ENCODE measurements at regions not wholly inside any gene's neighbourhood (a gene's known extent, or its start where the extent isn't known, plus 50 kb on each side); places are given as distances from the start of the nearest gene placed in this dataset.

DNA sequence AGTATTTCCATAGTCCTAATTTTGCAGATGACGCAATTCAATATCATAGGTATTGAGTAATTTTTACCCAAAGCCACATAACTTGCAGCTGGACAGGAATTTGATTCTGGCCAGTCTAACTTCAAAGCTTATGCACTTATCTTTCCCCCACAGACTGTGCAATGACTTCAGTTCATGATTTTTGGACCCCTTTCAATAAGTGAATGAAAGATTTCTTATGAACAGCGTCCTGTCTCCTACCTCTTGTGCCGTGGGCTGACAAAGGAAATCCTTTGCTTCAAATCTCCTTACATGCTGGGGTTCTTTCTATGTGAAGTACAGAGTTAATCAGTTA lies 217.7 kb upstream of the KIRREL3 start:
- Histone ChIP-seq H3K79me2 (replicated peaks; ENCODE audit: insufficient read depth) (no peaks in the 10 kb centered on the region), H3K4me1 (ENCODE audit: insufficient read depth) (no peaks in the 10 kb centered on the region), H4K20me1 (replicated peaks; ENCODE audit: insufficient read depth) (no peaks in the 10 kb centered on the region), H3K27ac (ENCODE audit: low read depth) (no peak overlapping the region), H3K4me2 (no peak overlapping the region), H3K4me3 (no peak overlapping the region), H3K9me2 (ENCODE audit: insufficient read depth) (no peaks in the 10 kb centered on the region), H2AFZ (no peak overlapping the region), H3K27me3 (ENCODE audit: insufficient read depth) (no peaks in the 10 kb centered on the region), H3F3A (replicated peaks; ENCODE audit: low read depth) (no peaks in the 10 kb centered on the region), H3K36me3 (ENCODE audit: insufficient read depth) (no peaks in the 10 kb centered on the region)
- ATAC-seq: no peak
- Mint-ChIP-seq H3K36me3 (ENCODE audit: low read depth) (no peaks in the 10 kb centered on the region), H3K27me3 (ENCODE audit: insufficient read depth, low read depth, poor library complexity) (peaks cover 2% of the 10 kb centered on the region), H3K4me1 (peaks cover 5% of the 10 kb centered on the region; the same call in 2 of the 3 replicates), H3K4me3 (no peak overlapping the region), H3K9me3 (no peaks in the 10 kb centered on the region), H3K27ac (no peak overlapping the region)
- DNase-seq (ENCODE audit: low spot score): no peak
- TF ChIP-seq, protein P1, sequence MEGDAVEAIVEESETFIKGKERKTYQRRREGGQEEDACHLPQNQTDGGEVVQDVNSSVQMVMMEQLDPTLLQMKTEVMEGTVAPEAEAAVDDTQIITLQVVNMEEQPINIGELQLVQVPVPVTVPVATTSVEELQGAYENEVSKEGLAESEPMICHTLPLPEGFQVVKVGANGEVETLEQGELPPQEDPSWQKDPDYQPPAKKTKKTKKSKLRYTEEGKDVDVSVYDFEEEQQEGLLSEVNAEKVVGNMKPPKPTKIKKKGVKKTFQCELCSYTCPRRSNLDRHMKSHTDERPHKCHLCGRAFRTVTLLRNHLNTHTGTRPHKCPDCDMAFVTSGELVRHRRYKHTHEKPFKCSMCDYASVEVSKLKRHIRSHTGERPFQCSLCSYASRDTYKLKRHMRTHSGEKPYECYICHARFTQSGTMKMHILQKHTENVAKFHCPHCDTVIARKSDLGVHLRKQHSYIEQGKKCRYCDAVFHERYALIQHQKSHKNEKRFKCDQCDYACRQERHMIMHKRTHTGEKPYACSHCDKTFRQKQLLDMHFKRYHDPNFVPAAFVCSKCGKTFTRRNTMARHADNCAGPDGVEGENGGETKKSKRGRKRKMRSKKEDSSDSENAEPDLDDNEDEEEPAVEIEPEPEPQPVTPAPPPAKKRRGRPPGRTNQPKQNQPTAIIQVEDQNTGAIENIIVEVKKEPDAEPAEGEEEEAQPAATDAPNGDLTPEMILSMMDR (conservative IDR thresholded peaks at IDR 0.05; ENCODE audit: low read depth in 2 of 2): no peak
- TF ChIP-seq CREB1 (CRISPR knock-in tag; IDR thresholded peaks at IDR 0.05; ENCODE audit: low read depth) (no peak), EZH2phosphoT487 (IDR thresholded peaks at IDR 0.05; ENCODE audit: unreplicated experiment) (no peak), EZH2 (IDR thresholded peaks at IDR 0.05; ENCODE audit: low read depth, unreplicated experiment) (no peak), ZNF114 (CRISPR knock-in tag; IDR thresholded peaks at IDR 0.05) (no peak), POLR2AphosphoS5 (IDR thresholded peaks at IDR 0.05; ENCODE audit: low read depth) (no peak), JUNB (IDR thresholded peaks at IDR 0.05; ENCODE audit: unreplicated experiment) (no peak), NANOG (IDR thresholded peaks at IDR 0.05; ENCODE audit: borderline replicate concordance) (no peak), ZNF331 (CRISPR knock-in tag; IDR thresholded peaks at IDR 0.05; ENCODE audit: low read depth) (no peak), STAT1 (IDR thresholded peaks at IDR 0.05; ENCODE audit: unreplicated experiment) (no peak)
- TF ChIP-seq, protein P2, sequence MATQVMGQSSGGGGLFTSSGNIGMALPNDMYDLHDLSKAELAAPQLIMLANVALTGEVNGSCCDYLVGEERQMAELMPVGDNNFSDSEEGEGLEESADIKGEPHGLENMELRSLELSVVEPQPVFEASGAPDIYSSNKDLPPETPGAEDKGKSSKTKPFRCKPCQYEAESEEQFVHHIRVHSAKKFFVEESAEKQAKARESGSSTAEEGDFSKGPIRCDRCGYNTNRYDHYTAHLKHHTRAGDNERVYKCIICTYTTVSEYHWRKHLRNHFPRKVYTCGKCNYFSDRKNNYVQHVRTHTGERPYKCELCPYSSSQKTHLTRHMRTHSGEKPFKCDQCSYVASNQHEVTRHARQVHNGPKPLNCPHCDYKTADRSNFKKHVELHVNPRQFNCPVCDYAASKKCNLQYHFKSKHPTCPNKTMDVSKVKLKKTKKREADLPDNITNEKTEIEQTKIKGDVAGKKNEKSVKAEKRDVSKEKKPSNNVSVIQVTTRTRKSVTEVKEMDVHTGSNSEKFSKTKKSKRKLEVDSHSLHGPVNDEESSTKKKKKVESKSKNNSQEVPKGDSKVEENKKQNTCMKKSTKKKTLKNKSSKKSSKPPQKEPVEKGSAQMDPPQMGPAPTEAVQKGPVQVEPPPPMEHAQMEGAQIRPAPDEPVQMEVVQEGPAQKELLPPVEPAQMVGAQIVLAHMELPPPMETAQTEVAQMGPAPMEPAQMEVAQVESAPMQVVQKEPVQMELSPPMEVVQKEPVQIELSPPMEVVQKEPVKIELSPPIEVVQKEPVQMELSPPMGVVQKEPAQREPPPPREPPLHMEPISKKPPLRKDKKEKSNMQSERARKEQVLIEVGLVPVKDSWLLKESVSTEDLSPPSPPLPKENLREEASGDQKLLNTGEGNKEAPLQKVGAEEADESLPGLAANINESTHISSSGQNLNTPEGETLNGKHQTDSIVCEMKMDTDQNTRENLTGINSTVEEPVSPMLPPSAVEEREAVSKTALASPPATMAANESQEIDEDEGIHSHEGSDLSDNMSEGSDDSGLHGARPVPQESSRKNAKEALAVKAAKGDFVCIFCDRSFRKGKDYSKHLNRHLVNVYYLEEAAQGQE (IDR thresholded peaks at IDR 0.05; ENCODE audit: unreplicated experiment): no peak
- TF ChIP-seq, protein P3, sequence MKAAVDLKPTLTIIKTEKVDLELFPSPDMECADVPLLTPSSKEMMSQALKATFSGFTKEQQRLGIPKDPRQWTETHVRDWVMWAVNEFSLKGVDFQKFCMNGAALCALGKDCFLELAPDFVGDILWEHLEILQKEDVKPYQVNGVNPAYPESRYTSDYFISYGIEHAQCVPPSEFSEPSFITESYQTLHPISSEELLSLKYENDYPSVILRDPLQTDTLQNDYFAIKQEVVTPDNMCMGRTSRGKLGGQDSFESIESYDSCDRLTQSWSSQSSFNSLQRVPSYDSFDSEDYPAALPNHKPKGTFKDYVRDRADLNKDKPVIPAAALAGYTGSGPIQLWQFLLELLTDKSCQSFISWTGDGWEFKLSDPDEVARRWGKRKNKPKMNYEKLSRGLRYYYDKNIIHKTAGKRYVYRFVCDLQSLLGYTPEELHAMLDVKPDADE (IDR thresholded peaks at IDR 0.05): no peak
- TF ChIP-seq, protein P4, sequence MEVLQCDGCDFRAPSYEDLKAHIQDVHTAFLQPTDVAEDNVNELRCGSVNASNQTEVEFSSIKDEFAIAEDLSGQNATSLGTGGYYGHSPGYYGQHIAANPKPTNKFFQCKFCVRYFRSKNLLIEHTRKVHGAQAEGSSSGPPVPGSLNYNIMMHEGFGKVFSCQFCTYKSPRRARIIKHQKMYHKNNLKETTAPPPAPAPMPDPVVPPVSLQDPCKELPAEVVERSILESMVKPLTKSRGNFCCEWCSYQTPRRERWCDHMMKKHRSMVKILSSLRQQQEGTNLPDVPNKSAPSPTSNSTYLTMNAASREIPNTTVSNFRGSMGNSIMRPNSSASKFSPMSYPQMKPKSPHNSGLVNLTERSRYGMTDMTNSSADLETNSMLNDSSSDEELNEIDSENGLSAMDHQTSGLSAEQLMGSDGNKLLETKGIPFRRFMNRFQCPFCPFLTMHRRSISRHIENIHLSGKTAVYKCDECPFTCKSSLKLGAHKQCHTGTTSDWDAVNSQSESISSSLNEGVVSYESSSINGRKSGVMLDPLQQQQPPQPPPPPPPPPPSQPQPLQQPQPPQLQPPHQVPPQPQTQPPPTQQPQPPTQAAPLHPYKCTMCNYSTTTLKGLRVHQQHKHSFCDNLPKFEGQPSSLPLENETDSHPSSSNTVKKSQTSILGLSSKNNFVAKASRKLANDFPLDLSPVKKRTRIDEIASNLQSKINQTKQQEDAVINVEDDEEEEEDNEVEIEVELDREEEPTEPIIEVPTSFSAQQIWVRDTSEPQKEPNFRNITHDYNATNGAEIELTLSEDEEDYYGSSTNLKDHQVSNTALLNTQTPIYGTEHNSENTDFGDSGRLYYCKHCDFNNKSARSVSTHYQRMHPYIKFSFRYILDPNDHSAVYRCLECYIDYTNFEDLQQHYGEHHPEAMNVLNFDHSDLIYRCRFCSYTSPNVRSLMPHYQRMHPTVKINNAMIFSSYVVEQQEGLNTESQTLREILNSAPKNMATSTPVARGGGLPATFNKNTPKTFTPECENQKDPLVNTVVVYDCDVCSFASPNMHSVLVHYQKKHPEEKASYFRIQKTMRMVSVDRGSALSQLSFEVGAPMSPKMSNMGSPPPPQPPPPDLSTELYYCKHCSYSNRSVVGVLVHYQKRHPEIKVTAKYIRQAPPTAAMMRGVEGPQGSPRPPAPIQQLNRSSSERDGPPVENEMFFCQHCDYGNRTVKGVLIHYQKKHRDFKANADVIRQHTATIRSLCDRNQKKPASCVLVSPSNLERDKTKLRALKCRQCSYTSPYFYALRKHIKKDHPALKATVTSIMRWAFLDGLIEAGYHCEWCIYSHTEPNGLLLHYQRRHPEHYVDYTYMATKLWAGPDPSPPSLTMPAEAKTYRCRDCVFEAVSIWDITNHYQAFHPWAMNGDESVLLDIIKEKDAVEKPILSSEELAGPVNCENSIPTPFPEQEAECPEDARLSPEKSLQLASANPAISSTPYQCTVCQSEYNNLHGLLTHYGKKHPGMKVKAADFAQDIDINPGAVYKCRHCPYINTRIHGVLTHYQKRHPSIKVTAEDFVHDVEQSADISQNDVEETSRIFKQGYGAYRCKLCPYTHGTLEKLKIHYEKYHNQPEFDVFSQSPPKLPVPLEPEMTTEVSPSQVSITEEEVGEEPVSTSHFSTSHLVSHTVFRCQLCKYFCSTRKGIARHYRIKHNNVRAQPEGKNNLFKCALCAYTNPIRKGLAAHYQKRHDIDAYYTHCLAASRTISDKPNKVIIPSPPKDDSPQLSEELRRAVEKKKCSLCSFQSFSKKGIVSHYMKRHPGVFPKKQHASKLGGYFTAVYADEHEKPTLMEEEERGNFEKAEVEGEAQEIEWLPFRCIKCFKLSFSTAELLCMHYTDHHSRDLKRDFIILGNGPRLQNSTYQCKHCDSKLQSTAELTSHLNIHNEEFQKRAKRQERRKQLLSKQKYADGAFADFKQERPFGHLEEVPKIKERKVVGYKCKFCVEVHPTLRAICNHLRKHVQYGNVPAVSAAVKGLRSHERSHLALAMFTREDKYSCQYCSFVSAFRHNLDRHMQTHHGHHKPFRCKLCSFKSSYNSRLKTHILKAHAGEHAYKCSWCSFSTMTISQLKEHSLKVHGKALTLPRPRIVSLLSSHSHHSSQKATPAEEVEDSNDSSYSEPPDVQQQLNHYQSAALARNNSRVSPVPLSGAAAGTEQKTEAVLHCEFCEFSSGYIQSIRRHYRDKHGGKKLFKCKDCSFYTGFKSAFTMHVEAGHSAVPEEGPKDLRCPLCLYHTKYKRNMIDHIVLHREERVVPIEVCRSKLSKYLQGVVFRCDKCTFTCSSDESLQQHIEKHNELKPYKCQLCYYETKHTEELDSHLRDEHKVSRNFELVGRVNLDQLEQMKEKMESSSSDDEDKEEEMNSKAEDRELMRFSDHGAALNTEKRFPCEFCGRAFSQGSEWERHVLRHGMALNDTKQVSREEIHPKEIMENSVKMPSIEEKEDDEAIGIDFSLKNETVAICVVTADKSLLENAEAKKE (CRISPR knock-in tag; IDR thresholded peaks at IDR 0.05): no peak

Data from GM23338 (cell line).